Uterus (tissue), 3 donors: ENCODE measurements at regions not wholly inside any gene's neighbourhood (a gene's known extent, or its start where the extent isn't known, plus 50 kb on each side); places are given as distances from the start of the nearest gene placed in this dataset.

Source experiments
- DNase-seq, 2 donors: peaks; one replicate each; pipeline ENCODE4 v3.0.0-alpha.2; 2019 to 2020
- H3K27ac ChIP-seq, 2 donors: fragments of 200-600 bp; sonication (generic); 1 replicate in 1 of 2; 2 replicates in 1 of 2; pipeline ENCODE4 v1.5.1; 2016 to 2018
- H3K27me3 ChIP-seq, 2 donors: fragments of 200-600 bp; sonication (generic); one replicate each; pipeline ENCODE4 v1.5.1; 2018 to 2019; ENCODE audit warnings: control low read depth in 1 of 2
- H3K36me3 ChIP-seq, 2 donors: fragments of 200-600 bp; sonication (generic); one replicate each; pipeline ENCODE4 v1.5.1; 2019; ENCODE audit warnings: control low read depth in 1 of 2
- H3K4me1 ChIP-seq, 2 donors: fragments of 200-600 bp; sonication (generic); one replicate each; pipeline ENCODE4 v1.5.1; 2018 to 2019; ENCODE audit warnings: control low read depth in 1 of 2
- H3K4me3 ChIP-seq, 2 donors: fragments of 200-600 bp; sonication (generic); 1 replicate in 1 of 2; 2 replicates in 1 of 2; pipeline ENCODE4 v1.5.1; 2018 to 2019; ENCODE audit warnings: mild to moderate bottlenecking in 1 of 2
- H3K9me3 ChIP-seq, 2 donors: fragments of 200-600 bp; sonication (generic); one replicate each; pipeline ENCODE4 v1.5.1; 2019; ENCODE audit warnings: control low read depth in 1 of 2
- POLR2A ChIP-seq, 2 donors: fragments of 450-650 bp; IDR thresholded peaks; one replicate each; pipeline ENCODE4 v1.6.1; 2016; ENCODE audit warnings: antibody characterized with exemption in 2 of 2, mild to moderate bottlenecking in 1 of 2, moderate library complexity in 1 of 2
- intact Hi-C: fragments of 100-400 bp; cut with DNase I; formaldehyde crosslinking; loops from one replicate; pipeline ENCODE4 v1.15.1; 2023; ENCODE audit warnings: low total_unique reads
- TF ChIP-seq, protein P1 (sequence below), 4 experiments: fragments of 200-600 bp in 2 of 4; fragments of 450-650 bp in 2 of 4; sonication (generic) in 2 of 4; IDR thresholded peaks; one replicate each; pipeline ENCODE4 v1.5.1; 2016 to 2019; ENCODE audit warnings: antibody characterized with exemption in 4 of 4, mild to moderate bottlenecking in 2 of 4, moderate library complexity in 1 of 4
- donor health status: DM: yes; HTN: yes; CAD: no.

DNA sequence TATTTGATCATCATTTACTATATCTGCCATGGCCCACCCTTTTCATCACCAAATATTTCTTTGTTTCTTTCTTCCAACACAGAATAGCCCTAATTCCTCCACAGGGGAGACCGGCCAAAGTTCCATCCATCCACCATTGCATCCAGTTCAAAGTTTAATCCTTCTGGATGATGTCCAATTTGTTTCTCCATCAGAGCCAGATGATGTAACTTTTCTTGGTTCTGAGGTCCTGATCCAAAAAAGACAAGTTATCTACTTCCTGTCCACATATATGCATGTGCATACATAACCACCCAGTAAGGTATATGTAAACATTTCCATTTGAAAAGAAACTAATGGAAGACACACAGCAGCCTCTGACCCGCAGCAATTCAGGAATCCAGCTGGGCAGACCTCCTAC lies 237.3 kb downstream of the SHOX2 start:
- Histone ChIP-seq H3K4me3 (no peak overlapping the region), H3K9me3 (no peaks in the 10 kb centered on the region), H3K27me3 (no peaks in the 10 kb centered on the region), H3K36me3 (no peaks in the 10 kb centered on the region), H3K4me1 (no peaks in the 10 kb centered on the region), H3K27ac (peak overlapping the region in 1 of 2 donors; percentile 23)
- intact Hi-C loops, result no loop called here
- no peak for TF ChIP-seq POLR2A (IDR thresholded peaks at IDR 0.05)
- no peak for DNase-seq

DNA sequence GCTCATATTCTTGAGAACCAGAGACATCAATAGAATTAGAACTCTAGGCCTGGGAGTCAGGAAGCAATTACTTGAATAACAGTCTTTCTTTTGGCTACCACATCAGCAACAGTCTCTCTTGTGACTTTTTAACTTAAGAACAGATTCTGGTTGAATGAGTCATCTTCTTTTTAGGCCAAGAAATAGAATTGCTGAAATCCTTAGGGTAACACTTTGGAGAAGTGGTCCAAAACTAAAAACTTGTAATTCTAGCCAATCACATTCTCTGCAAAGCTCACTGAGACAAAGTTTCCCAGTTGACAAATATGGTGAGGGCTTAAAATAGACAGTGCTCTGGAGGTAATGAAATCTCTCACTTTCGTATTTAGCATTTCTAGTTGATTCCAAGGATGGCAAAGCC lies 238.0 kb downstream of the SHOX2 start:
- intact Hi-C loops, result no loop called here
- Histone ChIP-seq H3K4me1 (no peaks in the 10 kb centered on the region), H3K4me3 (no peak overlapping the region), H3K36me3 (no peaks in the 10 kb centered on the region), H3K27me3 (no peaks in the 10 kb centered on the region), H3K9me3 (no peaks in the 10 kb centered on the region), H3K27ac (peak overlapping the region; percentile 36 to 59)
- TF ChIP-seq, protein P1, sequence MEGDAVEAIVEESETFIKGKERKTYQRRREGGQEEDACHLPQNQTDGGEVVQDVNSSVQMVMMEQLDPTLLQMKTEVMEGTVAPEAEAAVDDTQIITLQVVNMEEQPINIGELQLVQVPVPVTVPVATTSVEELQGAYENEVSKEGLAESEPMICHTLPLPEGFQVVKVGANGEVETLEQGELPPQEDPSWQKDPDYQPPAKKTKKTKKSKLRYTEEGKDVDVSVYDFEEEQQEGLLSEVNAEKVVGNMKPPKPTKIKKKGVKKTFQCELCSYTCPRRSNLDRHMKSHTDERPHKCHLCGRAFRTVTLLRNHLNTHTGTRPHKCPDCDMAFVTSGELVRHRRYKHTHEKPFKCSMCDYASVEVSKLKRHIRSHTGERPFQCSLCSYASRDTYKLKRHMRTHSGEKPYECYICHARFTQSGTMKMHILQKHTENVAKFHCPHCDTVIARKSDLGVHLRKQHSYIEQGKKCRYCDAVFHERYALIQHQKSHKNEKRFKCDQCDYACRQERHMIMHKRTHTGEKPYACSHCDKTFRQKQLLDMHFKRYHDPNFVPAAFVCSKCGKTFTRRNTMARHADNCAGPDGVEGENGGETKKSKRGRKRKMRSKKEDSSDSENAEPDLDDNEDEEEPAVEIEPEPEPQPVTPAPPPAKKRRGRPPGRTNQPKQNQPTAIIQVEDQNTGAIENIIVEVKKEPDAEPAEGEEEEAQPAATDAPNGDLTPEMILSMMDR (IDR thresholded peaks at IDR 0.05), result no peak
- TF ChIP-seq POLR2A (IDR thresholded peaks at IDR 0.05), result no peak
- no peak for DNase-seq

DNA sequence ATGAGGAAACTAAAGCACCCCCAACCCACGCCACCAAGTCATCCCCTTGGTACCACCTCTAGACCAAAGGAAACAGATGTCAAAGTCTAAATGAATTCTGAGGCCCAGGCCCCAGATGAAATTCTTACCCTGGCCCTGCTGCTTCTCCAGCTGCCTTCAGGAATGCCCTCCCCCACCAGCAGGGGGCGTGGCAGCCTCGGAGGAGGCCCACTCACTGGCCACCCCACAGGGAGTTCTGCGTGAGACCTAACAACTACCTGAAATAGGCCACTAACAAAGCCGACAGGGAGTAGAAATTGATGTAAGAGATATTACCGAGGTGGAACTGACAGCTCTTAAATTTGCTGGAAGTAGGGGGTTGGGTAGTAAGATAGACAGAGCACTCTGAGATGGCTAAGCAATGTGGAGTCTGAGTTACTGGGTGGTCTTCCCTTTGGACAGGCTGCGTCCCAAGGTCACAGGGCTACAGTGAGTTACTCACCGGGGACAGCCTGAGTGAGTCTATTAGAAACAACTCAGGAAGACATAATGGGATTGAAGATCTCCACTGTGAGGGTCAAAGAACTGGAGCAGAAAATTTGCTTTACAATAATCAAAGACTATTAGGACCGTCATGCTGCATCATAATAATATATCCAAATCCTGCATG lies 240.7 kb downstream of the SHOX2 start:
- Histone ChIP-seq H3K9me3 (no peaks in the 10 kb centered on the region), H3K27me3 (no peaks in the 10 kb centered on the region), H3K27ac (no peak overlapping the region), H3K4me3 (no peak overlapping the region), H3K4me1 (no peaks in the 10 kb centered on the region), H3K36me3 (no peaks in the 10 kb centered on the region)
- DNase-seq, result no peak
- no peak for TF ChIP-seq POLR2A (IDR thresholded peaks at IDR 0.05)
- TF ChIP-seq, protein P1 (IDR thresholded peaks at IDR 0.05), result no peak
- intact Hi-C loops, result no loop called here

DNA sequence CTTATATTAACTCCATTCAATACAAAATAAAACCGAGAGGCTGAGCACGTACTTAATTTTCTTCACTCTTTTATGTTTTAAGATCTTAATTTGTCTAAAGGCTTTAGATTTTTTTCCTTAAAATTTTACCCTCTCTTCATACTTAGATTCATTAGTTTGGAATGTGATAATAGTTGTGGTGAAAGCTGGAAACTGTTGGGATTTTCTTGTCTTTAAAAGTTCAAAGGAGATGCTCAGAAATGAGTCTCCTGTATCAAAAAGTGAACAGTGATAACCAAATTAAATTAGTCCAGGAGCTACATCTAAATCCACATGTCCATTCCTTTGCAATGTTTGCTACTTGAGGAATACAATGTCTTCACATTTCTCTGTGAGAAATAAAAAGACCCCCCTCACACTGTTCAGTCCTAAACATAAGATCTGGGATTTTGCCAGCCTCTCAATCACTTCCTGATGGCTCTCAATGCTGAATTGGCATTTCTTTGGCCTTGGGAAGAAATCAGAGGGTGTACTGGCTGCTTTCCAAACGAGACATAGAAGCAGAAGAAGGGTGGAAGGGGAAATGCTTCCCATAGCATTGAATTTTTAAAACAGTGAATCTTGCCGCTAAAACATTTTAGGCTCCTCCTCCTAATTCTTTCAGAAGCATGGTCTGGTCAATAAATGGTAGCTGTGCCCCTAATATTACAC lies 245.0 kb downstream of the SHOX2 start:
- no peak overlapping the region for H3K27ac ChIP-seq
- no peaks in the 10 kb centered on the region for H3K27me3 ChIP-seq
- DNase-seq, result no peak
- TF ChIP-seq, protein P1 (IDR thresholded peaks at IDR 0.05), result no peak
- TF ChIP-seq POLR2A (IDR thresholded peaks at IDR 0.05), result no peak
- no peaks in the 10 kb centered on the region for H3K4me1 ChIP-seq
- H3K4me3 ChIP-seq, result no peak overlapping the region
- H3K9me3 ChIP-seq, result no peaks in the 10 kb centered on the region
- H3K36me3 ChIP-seq, result no peaks in the 10 kb centered on the region
- intact Hi-C loops, result no loop called here

DNA sequence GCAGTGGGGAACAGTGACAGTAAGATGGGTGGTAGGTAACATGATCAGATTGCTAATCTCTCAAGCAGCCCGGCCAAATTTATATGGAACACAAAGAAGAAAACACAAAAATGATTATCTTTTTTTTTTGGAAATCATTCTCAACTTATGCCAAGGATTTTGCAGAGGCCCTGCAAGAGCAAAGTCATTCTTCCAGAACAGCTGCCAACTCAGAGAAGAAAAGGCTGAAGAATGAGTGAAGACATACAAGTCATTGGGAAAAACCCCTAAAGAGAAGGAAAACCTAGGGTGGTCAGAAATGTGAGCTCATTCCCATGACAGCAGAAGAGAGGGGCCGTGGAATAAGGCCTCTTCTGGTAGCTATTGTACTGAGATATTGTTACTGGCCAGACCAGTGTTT lies 246.7 kb downstream of the SHOX2 start:
- intact Hi-C loops, result no loop called here
- no peak overlapping the region for H3K27ac ChIP-seq
- H3K36me3 ChIP-seq, result no peaks in the 10 kb centered on the region
- no peaks in the 10 kb centered on the region for H3K27me3 ChIP-seq
- H3K4me3 ChIP-seq, result no peak overlapping the region
- TF ChIP-seq POLR2A (IDR thresholded peaks at IDR 0.05), result no peak
- TF ChIP-seq, protein P1 (IDR thresholded peaks at IDR 0.05), result no peak
- no peak for DNase-seq
- no peaks in the 10 kb centered on the region for H3K4me1 ChIP-seq
- no peaks in the 10 kb centered on the region for H3K9me3 ChIP-seq
